ENCODE measurements at regions not wholly inside any gene's neighbourhood (a gene's known extent, or its start where the extent isn't known, plus 50 kb on each side); places are given as distances from the start of the nearest gene placed in this dataset.

DNA sequence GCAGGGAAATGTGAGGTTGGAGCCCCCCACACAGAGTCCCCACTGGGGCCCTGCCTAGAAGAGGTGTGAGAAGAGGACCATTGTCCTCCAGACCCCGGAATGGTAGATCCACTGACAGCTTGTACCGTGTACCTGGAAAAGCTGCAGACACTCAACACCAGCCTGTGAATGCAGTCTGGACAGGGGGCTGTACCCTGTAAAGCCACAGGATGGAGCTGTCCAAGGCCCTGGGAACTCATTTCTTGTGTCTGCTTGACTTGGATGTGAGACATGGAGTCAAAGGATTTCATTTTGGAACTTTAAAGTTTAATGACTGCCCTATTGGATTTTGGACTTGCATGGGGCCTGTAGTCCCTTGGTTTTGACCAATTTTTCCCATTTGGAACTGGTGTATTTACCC, 535.0 kb upstream of the MEF2C start:
- Histone ChIP-seq H3K4me3 (ENCODE audit: low read length) (no peak overlapping the region), H3K27ac (ENCODE audit: low read length) (no peak overlapping the region), H3K27me3 (ENCODE audit: insufficient read depth, low read depth, low read length) (no peaks in the 10 kb centered on the region), H3K36me3 (ENCODE audit: insufficient read depth, low read length) (no peaks in the 10 kb centered on the region), H3K9me2 (ENCODE audit: insufficient read depth, low read length) (no peaks in the 10 kb centered on the region), H3K9me3 (ENCODE audit: low read length) (no peaks in the 10 kb centered on the region), H3F3A (ENCODE audit: insufficient read depth, low read length, poor library complexity, severe bottlenecking) (no peaks in the 10 kb centered on the region), H4K20me1 (ENCODE audit: insufficient read depth) (no peaks in the 10 kb centered on the region), H3K9ac (ENCODE audit: low read length) (no peak overlapping the region), H3K79me2 (replicated peaks; ENCODE audit: insufficient read depth, low read length) (no peaks in the 10 kb centered on the region), H2AFZ (ENCODE audit: low read depth, low read length) (no peak overlapping the region), H3K4me2 (ENCODE audit: low read length) (no peak overlapping the region)
- TF ChIP-seq, protein P1, sequence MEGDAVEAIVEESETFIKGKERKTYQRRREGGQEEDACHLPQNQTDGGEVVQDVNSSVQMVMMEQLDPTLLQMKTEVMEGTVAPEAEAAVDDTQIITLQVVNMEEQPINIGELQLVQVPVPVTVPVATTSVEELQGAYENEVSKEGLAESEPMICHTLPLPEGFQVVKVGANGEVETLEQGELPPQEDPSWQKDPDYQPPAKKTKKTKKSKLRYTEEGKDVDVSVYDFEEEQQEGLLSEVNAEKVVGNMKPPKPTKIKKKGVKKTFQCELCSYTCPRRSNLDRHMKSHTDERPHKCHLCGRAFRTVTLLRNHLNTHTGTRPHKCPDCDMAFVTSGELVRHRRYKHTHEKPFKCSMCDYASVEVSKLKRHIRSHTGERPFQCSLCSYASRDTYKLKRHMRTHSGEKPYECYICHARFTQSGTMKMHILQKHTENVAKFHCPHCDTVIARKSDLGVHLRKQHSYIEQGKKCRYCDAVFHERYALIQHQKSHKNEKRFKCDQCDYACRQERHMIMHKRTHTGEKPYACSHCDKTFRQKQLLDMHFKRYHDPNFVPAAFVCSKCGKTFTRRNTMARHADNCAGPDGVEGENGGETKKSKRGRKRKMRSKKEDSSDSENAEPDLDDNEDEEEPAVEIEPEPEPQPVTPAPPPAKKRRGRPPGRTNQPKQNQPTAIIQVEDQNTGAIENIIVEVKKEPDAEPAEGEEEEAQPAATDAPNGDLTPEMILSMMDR (IDR thresholded peaks at IDR 0.05; ENCODE audit: poor library complexity, severe bottlenecking): no peak
- no peak for TF ChIP-seq MXI1 (conservative IDR thresholded peaks at IDR 0.05; ENCODE audit: poor library complexity, severe bottlenecking)
- TF ChIP-seq EZH2 (IDR thresholded peaks at IDR 0.05; ENCODE audit: borderline replicate concordance, insufficient read depth, low read length, poor library complexity, severe bottlenecking): no peak
- no peak for TF ChIP-seq EP300 (conservative IDR thresholded peaks at IDR 0.05; ENCODE audit: poor library complexity, severe bottlenecking)
- TF ChIP-seq, protein P2, sequence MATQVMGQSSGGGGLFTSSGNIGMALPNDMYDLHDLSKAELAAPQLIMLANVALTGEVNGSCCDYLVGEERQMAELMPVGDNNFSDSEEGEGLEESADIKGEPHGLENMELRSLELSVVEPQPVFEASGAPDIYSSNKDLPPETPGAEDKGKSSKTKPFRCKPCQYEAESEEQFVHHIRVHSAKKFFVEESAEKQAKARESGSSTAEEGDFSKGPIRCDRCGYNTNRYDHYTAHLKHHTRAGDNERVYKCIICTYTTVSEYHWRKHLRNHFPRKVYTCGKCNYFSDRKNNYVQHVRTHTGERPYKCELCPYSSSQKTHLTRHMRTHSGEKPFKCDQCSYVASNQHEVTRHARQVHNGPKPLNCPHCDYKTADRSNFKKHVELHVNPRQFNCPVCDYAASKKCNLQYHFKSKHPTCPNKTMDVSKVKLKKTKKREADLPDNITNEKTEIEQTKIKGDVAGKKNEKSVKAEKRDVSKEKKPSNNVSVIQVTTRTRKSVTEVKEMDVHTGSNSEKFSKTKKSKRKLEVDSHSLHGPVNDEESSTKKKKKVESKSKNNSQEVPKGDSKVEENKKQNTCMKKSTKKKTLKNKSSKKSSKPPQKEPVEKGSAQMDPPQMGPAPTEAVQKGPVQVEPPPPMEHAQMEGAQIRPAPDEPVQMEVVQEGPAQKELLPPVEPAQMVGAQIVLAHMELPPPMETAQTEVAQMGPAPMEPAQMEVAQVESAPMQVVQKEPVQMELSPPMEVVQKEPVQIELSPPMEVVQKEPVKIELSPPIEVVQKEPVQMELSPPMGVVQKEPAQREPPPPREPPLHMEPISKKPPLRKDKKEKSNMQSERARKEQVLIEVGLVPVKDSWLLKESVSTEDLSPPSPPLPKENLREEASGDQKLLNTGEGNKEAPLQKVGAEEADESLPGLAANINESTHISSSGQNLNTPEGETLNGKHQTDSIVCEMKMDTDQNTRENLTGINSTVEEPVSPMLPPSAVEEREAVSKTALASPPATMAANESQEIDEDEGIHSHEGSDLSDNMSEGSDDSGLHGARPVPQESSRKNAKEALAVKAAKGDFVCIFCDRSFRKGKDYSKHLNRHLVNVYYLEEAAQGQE (IDR thresholded peaks at IDR 0.05; ENCODE audit: borderline replicate concordance): no peak
- TF ChIP-seq TAF1 (IDR thresholded peaks at IDR 0.05; ENCODE audit: low read depth): no peak
- no peak for TF ChIP-seq SMC3 (conservative IDR thresholded peaks at IDR 0.05; ENCODE audit: poor library complexity)
- TF ChIP-seq POLR2AphosphoS5 (IDR thresholded peaks at IDR 0.05): no peak
- TF ChIP-seq RAD21 (conservative IDR thresholded peaks at IDR 0.05): no peak

DNA sequence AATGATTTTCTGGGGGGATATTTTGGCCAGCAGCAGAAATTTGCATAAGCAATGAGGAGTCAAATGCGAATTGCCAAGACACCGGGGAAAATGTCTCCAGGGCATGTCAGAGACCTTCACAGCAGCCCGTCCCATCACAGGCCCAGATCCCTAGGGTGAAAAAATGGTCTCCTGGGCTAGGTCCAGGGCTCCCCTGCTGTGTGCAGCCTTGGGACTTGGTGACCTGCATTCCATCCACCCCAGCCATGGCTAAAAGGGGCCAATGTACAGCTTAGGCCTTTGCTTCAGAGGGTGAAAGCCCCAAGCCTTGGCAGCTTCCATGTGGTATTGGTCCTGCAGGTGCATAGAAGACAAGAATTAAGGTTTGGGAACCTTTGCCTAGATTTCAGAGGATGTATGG, 534.5 kb upstream of the MEF2C start:
- no peak overlapping the region for H3K27ac ChIP-seq (ENCODE audit: low read length)

More for the DNA sequence above, 534.5 kb upstream of the MEF2C start:
- Histone ChIP-seq H3F3A (ENCODE audit: insufficient read depth, low read length, poor library complexity, severe bottlenecking) (no peaks in the 10 kb centered on the region), H3K36me3 (ENCODE audit: insufficient read depth, low read length) (no peaks in the 10 kb centered on the region), H3K4me2 (ENCODE audit: low read length) (no peak overlapping the region), H3K9me3 (ENCODE audit: low read length) (no peaks in the 10 kb centered on the region), H3K27me3 (ENCODE audit: insufficient read depth, low read depth, low read length) (no peaks in the 10 kb centered on the region), H4K20me1 (ENCODE audit: insufficient read depth) (no peaks in the 10 kb centered on the region), H3K4me3 (ENCODE audit: low read length) (no peak overlapping the region), H3K9ac (ENCODE audit: low read length) (no peak overlapping the region), H3K9me2 (ENCODE audit: insufficient read depth, low read length) (no peaks in the 10 kb centered on the region), H2AFZ (ENCODE audit: low read depth, low read length) (no peak overlapping the region), H3K79me2 (replicated peaks; ENCODE audit: insufficient read depth, low read length) (no peaks in the 10 kb centered on the region)
- no peak for TF ChIP-seq POLR2AphosphoS5 (IDR thresholded peaks at IDR 0.05)
- TF ChIP-seq, protein P2 (IDR thresholded peaks at IDR 0.05; ENCODE audit: borderline replicate concordance): no peak
- TF ChIP-seq EP300 (conservative IDR thresholded peaks at IDR 0.05; ENCODE audit: poor library complexity, severe bottlenecking): no peak
- no peak for TF ChIP-seq SMC3 (conservative IDR thresholded peaks at IDR 0.05; ENCODE audit: poor library complexity)
- no peak for TF ChIP-seq EZH2 (IDR thresholded peaks at IDR 0.05; ENCODE audit: borderline replicate concordance, insufficient read depth, low read length, poor library complexity, severe bottlenecking)
- TF ChIP-seq RAD21 (conservative IDR thresholded peaks at IDR 0.05): no peak
- TF ChIP-seq TAF1 (IDR thresholded peaks at IDR 0.05; ENCODE audit: low read depth): no peak
- TF ChIP-seq, protein P1 (IDR thresholded peaks at IDR 0.05; ENCODE audit: poor library complexity, severe bottlenecking): no peak

Data from neural cell (in vitro differentiated cells).